ENCODE measurements at regions not wholly inside any gene's neighbourhood (a gene's known extent, or its start where the extent isn't known, plus 50 kb on each side); places are given as distances from the start of the nearest gene placed in this dataset.

DNA sequence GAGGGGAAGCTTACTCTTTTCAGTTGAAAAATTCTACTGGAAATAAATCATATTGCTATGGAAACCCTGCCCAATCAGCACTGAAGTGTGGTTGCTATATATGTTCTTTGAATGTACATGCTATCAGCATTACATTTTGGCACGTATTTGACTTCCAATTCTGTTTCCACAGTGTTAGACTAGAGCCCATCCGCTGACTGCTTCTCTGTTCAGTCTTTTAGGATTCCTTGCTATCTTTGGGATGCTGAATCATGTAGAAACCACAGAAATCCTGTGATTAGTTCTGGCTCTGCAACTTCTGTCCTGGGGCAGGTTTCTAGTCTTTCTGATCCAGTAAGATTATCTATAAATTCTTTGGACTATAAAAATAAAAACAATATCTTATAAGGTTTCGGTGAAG, 128.2 kb upstream of the SLC7A14 start:
- intact Hi-C loops (cut with micrococcal nuclease; ENCODE audit: unreplicated experiment): no loop called here
- TF ChIP-seq CTCF (IDR thresholded peaks at IDR 0.05; ENCODE audit: unreplicated experiment): no peak
- no TSS peak for BruUV-seq (replicated peaks)
- Mint-ChIP-seq H3K9me3 (ENCODE audit: low read depth, unreplicated experiment) (peaks cover 10% of the 10 kb centered on the region), H3K4me1 (ENCODE audit: low read depth, unreplicated experiment) (peaks cover 8% of the 10 kb centered on the region), H3K36me3 (ENCODE audit: insufficient read depth, unreplicated experiment) (no peaks in the 10 kb centered on the region), H3K27ac (ENCODE audit: unreplicated experiment) (no peak overlapping the region), H3K27me3 (ENCODE audit: unreplicated experiment) (peaks cover 25% of the 10 kb centered on the region), H3K4me3 (ENCODE audit: low read depth, unreplicated experiment) (no peak overlapping the region)
- no peak for DNase-seq
- CTCF ChIA-PET: interaction anchor here (0.7 to 1.5 kb wide), 3 partner anchors 21 to 1323 kb away, joined by 3 to 4 read pairs (median 3); no protein-coding TSS in a partner anchor

DNA sequence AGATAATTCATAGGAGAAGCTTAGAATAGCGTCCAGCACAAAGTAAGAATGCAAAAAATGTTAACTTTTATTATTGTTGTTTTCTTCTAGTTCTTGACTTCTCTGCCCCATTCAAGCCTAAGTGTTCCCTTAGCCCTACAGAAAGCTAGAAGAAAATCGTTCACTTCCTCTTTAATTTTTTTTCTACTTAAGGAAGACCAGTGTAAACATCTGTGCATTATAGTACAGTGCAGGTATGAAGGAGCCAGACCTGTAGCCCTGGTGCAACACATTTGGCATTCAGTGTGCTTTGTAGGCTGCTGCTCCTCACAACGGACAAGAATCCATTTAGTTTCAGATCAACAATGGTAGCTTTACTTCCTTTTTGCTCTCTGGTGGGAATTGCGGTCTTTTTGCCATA, 127.8 kb upstream of the SLC7A14 start:
- no TSS peak for BruUV-seq (replicated peaks)
- no peak overlapping the region for H3K27ac Mint-ChIP-seq (ENCODE audit: unreplicated experiment)

GRCh38 chr3:170712798-170713197, 126.9 kb upstream of the SLC7A14 start:
- H3K36me3 Mint-ChIP-seq (ENCODE audit: insufficient read depth, unreplicated experiment): no peaks in the 10 kb centered on the region
- CTCF ChIA-PET: interaction anchor here (1.5 kb wide), 1 partner anchor 29 kb away, joined by 3 read pairs; no protein-coding TSS in a partner anchor

More for the DNA sequence above, 127.8 kb upstream of the SLC7A14 start:
- no peak for DNase-seq
- Mint-ChIP-seq H3K9me3 (ENCODE audit: low read depth, unreplicated experiment) (peaks cover 10% of the 10 kb centered on the region), H3K36me3 (ENCODE audit: insufficient read depth, unreplicated experiment) (no peaks in the 10 kb centered on the region), H3K4me1 (ENCODE audit: low read depth, unreplicated experiment) (peaks cover 8% of the 10 kb centered on the region), H3K27me3 (ENCODE audit: unreplicated experiment) (peaks cover 26% of the 10 kb centered on the region), H3K4me3 (ENCODE audit: low read depth, unreplicated experiment) (no peak overlapping the region)
- CTCF ChIA-PET: interaction anchor here (0.7 to 1.5 kb wide), 2 partner anchors 28 to 1324 kb away, joined by 3 to 4 read pairs; no protein-coding TSS in a partner anchor
- TF ChIP-seq CTCF (IDR thresholded peaks at IDR 0.05; ENCODE audit: unreplicated experiment): no peak
- intact Hi-C loops (cut with micrococcal nuclease; ENCODE audit: unreplicated experiment): no loop called here

GRCh38 chr3:170712336-170712735, 126.5 kb upstream of the SLC7A14 start:
- no peak overlapping the region for H3K4me3 Mint-ChIP-seq (ENCODE audit: low read depth, unreplicated experiment)
- peaks cover 8% of the 10 kb centered on the region for H3K9me3 Mint-ChIP-seq (ENCODE audit: low read depth, unreplicated experiment)
- no peak for DNase-seq
- H3K27me3 Mint-ChIP-seq (ENCODE audit: unreplicated experiment): peaks cover 29% of the 10 kb centered on the region
- CTCF ChIA-PET: no interaction called here
- H3K27ac Mint-ChIP-seq (ENCODE audit: unreplicated experiment): no peak overlapping the region
- no TSS peak for BruUV-seq (replicated peaks)
- H3K4me1 Mint-ChIP-seq (ENCODE audit: low read depth, unreplicated experiment): peaks cover 2% of the 10 kb centered on the region
- no peaks in the 10 kb centered on the region for H3K36me3 Mint-ChIP-seq (ENCODE audit: insufficient read depth, unreplicated experiment)
- TF ChIP-seq CTCF (IDR thresholded peaks at IDR 0.05; ENCODE audit: unreplicated experiment): no peak
- intact Hi-C loops (cut with micrococcal nuclease; ENCODE audit: unreplicated experiment): no loop called here

More at GRCh38 chr3:170712798-170713197, 126.9 kb upstream of the SLC7A14 start:
- Mint-ChIP-seq H3K27ac (ENCODE audit: unreplicated experiment) (no peak overlapping the region), H3K4me3 (ENCODE audit: low read depth, unreplicated experiment) (no peak overlapping the region), H3K27me3 (ENCODE audit: unreplicated experiment) (peaks cover 28% of the 10 kb centered on the region), H3K9me3 (ENCODE audit: low read depth, unreplicated experiment) (peaks cover 10% of the 10 kb centered on the region), H3K4me1 (ENCODE audit: low read depth, unreplicated experiment) (peaks cover 7% of the 10 kb centered on the region)
- no peak for TF ChIP-seq CTCF (IDR thresholded peaks at IDR 0.05; ENCODE audit: unreplicated experiment)
- no peak for DNase-seq
- BruUV-seq (replicated peaks): no TSS peak
- intact Hi-C loops (cut with micrococcal nuclease; ENCODE audit: unreplicated experiment): no loop called here

Measured in Calu3 (cell line).